Astrocyte of the cerebellum (primary cell): ENCODE measurements at regions not wholly inside any gene's neighbourhood (a gene's known extent, or its start where the extent isn't known, plus 50 kb on each side); places are given as distances from the start of the nearest gene placed in this dataset.

Experiments
- DNase-seq: peaks from one replicate; pipeline ENCODE4 v3.0.0-alpha.2; 2011; ENCODE audit warnings: low read depth
- H3K4me3 ChIP-seq: 2 replicates; pipeline ENCODE4 v1.5.1; 2011; ENCODE audit warnings: mild to moderate bottlenecking, low read depth, low read length, moderate library complexity
- CTCF ChIP-seq: IDR thresholded peaks from 2 replicates; pipeline ENCODE4 v1.5.1; 2012; ENCODE audit warnings: low read length, low read depth, moderate library complexity, mild to moderate bottlenecking; ENCODE audit errors: missing control alignments
- in situ Hi-C: cut with HindIII; loops from 2 replicates; pipeline ENCODE4 v1.10.0; 2017; ENCODE audit warnings: low sequenced_read_pairs

GRCh38 chr5:173742432-173742816 is 126.0 kb upstream of the BOD1 start:
- in situ Hi-C loops = no loop called here
- DNase-seq = no peak
- no peak for TF ChIP-seq CTCF
- no peak overlapping the region for H3K4me3 ChIP-seq

GRCh38 chr5:173743641-173744343 is 127.3 kb upstream of the BOD1 start:
- DNase-seq = no peak
- in situ Hi-C loops = no loop called here
- TF ChIP-seq CTCF = no peak
- H3K4me3 ChIP-seq = no peak overlapping the region

- no peak overlapping the region for H3K4me3 ChIP-seq
- no peak for TF ChIP-seq CTCF
- in situ Hi-C loops = no loop called here
- DNase-seq = no peak
These were observed 128.1 kb upstream of the BOD1 start for GRCh38 chr5:173744551-173744950.

- in situ Hi-C loops = no loop called here
- no peak for TF ChIP-seq CTCF
- no peak overlapping the region for H3K4me3 ChIP-seq
- no peak for DNase-seq
These were observed 128.7 kb upstream of the BOD1 start for GRCh38 chr5:173745123-173745522.

- no peak for DNase-seq
- in situ Hi-C loops = no loop called here
- no peak for TF ChIP-seq CTCF
- H3K4me3 ChIP-seq = no peak overlapping the region
These were observed 129.1 kb upstream of the BOD1 start for GRCh38 chr5:173745557-173745956.

- H3K4me3 ChIP-seq = no peak overlapping the region
- in situ Hi-C loops = no loop called here
- DNase-seq = no peak
- no peak for TF ChIP-seq CTCF
These were observed 129.7 kb upstream of the BOD1 start for GRCh38 chr5:173746047-173746646.
